ENCODE measurements at regions not wholly inside any gene's neighbourhood (a gene's known extent, or its start where the extent isn't known, plus 50 kb on each side); places are given as distances from the start of the nearest gene placed in this dataset.

DNA sequence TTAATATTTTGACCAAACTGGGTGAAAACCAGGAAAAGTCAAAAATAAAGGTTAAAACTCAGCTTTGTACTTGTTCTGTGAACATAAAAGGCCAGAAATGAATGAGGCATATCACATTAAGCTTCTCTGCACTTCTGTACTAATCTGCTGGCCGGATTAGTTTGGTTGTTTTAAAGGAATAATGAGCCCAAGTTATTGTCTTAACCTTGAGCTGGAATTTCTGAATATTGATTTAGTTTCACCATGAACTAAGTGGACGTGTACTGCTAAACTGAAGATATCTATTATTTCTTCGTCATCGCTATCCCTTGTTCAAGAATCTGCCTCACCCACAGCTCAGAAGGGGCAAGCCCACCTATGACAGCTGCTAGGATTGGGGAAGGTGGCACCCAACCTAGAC lies 101.1 kb upstream of the FRMD4A start:
- TF ChIP-seq POLR2A (IDR thresholded peaks at IDR 0.05) = no peak
- TF ChIP-seq, protein P1, sequence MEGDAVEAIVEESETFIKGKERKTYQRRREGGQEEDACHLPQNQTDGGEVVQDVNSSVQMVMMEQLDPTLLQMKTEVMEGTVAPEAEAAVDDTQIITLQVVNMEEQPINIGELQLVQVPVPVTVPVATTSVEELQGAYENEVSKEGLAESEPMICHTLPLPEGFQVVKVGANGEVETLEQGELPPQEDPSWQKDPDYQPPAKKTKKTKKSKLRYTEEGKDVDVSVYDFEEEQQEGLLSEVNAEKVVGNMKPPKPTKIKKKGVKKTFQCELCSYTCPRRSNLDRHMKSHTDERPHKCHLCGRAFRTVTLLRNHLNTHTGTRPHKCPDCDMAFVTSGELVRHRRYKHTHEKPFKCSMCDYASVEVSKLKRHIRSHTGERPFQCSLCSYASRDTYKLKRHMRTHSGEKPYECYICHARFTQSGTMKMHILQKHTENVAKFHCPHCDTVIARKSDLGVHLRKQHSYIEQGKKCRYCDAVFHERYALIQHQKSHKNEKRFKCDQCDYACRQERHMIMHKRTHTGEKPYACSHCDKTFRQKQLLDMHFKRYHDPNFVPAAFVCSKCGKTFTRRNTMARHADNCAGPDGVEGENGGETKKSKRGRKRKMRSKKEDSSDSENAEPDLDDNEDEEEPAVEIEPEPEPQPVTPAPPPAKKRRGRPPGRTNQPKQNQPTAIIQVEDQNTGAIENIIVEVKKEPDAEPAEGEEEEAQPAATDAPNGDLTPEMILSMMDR (IDR thresholded peaks at IDR 0.05) = no peak

Data from body of pancreas (tissue), 4 donors.